IMR-90 (cell line): ENCODE measurements at regions not wholly inside any gene's neighbourhood (a gene's known extent, or its start where the extent isn't known, plus 50 kb on each side); places are given as distances from the start of the nearest gene placed in this dataset.

Experiments
- ATAC-seq: fragments of 200-7000 bp; cut with Tn5 transposase; 2 replicates; pipeline ENCODE4 v1.9.1; 2020; ENCODE audit warnings: low read depth, mild to moderate bottlenecking, moderate library complexity
- BruUV-seq: library from RNA; stranded (reverse); fragments of 400-500 nt; replicated peaks from 2 replicates; lab custom pipeline; 2021; lab: Mats Ljungman, UMichigan
- CTCF ChIA-PET: fragments of 300-600 bp; formaldehyde crosslinking; extraction: SDS; loops from one replicate; lab custom pipeline; 2021; ENCODE audit warnings: antibody characterized with exemption; lab: Yijun Ruan, JAX
- POLR2A ChIA-PET: fragments of 300-600 bp; sonication (Branson Sonifier 250); formaldehyde crosslinking; loops from one replicate; lab custom pipeline; 2022; ENCODE audit warnings: antibody characterized with exemption; ENCODE audit not compliant: unreplicated experiment; lab: Charles Lee
- DNase-seq: peaks from one replicate; pipeline ENCODE4 v3.0.0; 2013
- H2AFZ ChIP-seq: replicated peaks from 2 replicates; pipeline ENCODE3; 2013; ENCODE audit warnings: low read length, mild to moderate bottlenecking; ENCODE audit not compliant: poor library complexity
- H2AK5ac ChIP-seq: 2 replicates; pipeline ENCODE4 v1.6.1; 2013; ENCODE audit warnings: low read depth, low read length, inconsistent platforms
- H2AK9ac ChIP-seq: replicated peaks from 2 replicates; pipeline ENCODE3; 2013; ENCODE audit warnings: mild to moderate bottlenecking, low read depth, low read length, moderate library complexity; ENCODE audit not compliant: poor library complexity
- H2BK120ac ChIP-seq: 2 replicates; pipeline ENCODE4 v1.6.1; 2013; ENCODE audit warnings: low read depth, low read length, inconsistent platforms
- H2BK15ac ChIP-seq: 3 replicates; pipeline ENCODE4 v1.6.1; 2013; ENCODE audit warnings: low read depth, low read length, inconsistent platforms
- H2BK20ac ChIP-seq: 2 replicates; pipeline ENCODE4 v1.6.1; 2013; ENCODE audit warnings: low read depth, mild to moderate bottlenecking, inconsistent platforms, low read length, moderate library complexity
- H2BK5ac ChIP-seq: 2 replicates; pipeline ENCODE4 v1.6.1; 2013; ENCODE audit warnings: mild to moderate bottlenecking, low read depth, low read length, inconsistent platforms; ENCODE audit not compliant: poor library complexity, severe bottlenecking
- H3K14ac ChIP-seq: replicated peaks from 2 replicates; pipeline ENCODE4 v1.6.1; 2013; ENCODE audit warnings: low read depth, low read length, inconsistent platforms
- H3K18ac ChIP-seq: 2 replicates; pipeline ENCODE4 v1.6.1; 2013; ENCODE audit warnings: low read depth, low read length, control low read depth
- H3K23ac ChIP-seq: 2 replicates; pipeline ENCODE4 v1.6.1; 2013; ENCODE audit warnings: low read depth, low read length, inconsistent platforms
- H3K27ac ChIP-seq: 2 replicates; pipeline ENCODE4 v1.5.1; 2013; ENCODE audit warnings: mild to moderate bottlenecking, control low read depth, low read length; ENCODE audit not compliant: insufficient read depth
- H3K27me3 ChIP-seq: 2 replicates; pipeline ENCODE4 v1.6.1; 2013; ENCODE audit warnings: low read length; ENCODE audit not compliant: control insufficient read depth, insufficient read depth
- H3K36me3 ChIP-seq: 2 replicates; pipeline ENCODE4 v1.6.1; 2013; ENCODE audit warnings: low read length, mixed read lengths; ENCODE audit not compliant: control insufficient read depth, insufficient read depth
- H3K4ac ChIP-seq: 2 replicates; pipeline ENCODE4 v1.6.1; 2013; ENCODE audit warnings: low read depth, low read length, inconsistent platforms
- H3K4me1 ChIP-seq: 2 replicates; pipeline ENCODE4 v1.6.1; 2013; ENCODE audit warnings: low read length, mixed read lengths; ENCODE audit not compliant: control insufficient read depth, insufficient read depth
- H3K4me2 ChIP-seq: 2 replicates; pipeline ENCODE4 v1.6.1; 2013; ENCODE audit warnings: low read depth, mild to moderate bottlenecking, control low read depth, low read length, moderate library complexity
- H3K4me3 ChIP-seq: 2 replicates; pipeline ENCODE4 v1.5.1; 2013; ENCODE audit warnings: low read depth, mild to moderate bottlenecking, control low read depth, low read length, moderate library complexity; ENCODE audit not compliant: insufficient read depth
- H3K56ac ChIP-seq: 2 replicates; pipeline ENCODE4 v1.6.1; 2013; ENCODE audit warnings: low read length, inconsistent platforms; ENCODE audit not compliant: insufficient read depth; ENCODE audit errors: extremely low read depth
- H3K79me1 ChIP-seq, 2 experiments: 2 replicates each; pipeline ENCODE4 v1.6.1; 2013; ENCODE audit warnings: low read length in 2 of 2, inconsistent platforms in 1 of 2, low read depth in 1 of 2
- H3K9ac ChIP-seq: 2 replicates; pipeline ENCODE4 v1.6.1; 2013; ENCODE audit warnings: low read depth, low read length, control low read depth
- H3K9me1 ChIP-seq: 2 replicates; pipeline ENCODE4 v1.6.1; 2013; ENCODE audit warnings: low read length, inconsistent platforms; ENCODE audit not compliant: insufficient read depth
- H3K9me3 ChIP-seq: 2 replicates; pipeline ENCODE4 v1.6.1; 2013; ENCODE audit warnings: low read length; ENCODE audit not compliant: control insufficient read depth, insufficient read depth
- H4K20me1 ChIP-seq: 2 replicates; pipeline ENCODE4 v1.6.1; 2013; ENCODE audit warnings: low read length, inconsistent platforms; ENCODE audit not compliant: insufficient read depth
- H4K5ac ChIP-seq: 2 replicates; pipeline ENCODE4 v1.6.1; 2013; ENCODE audit warnings: mild to moderate bottlenecking, low read depth, low read length, control low read depth
- H4K8ac ChIP-seq, 2 experiments: 2 replicates each; pipeline ENCODE4 v1.6.1; 2013; ENCODE audit warnings: low read depth in 2 of 2, low read length in 2 of 2, control low read depth in 1 of 2, inconsistent platforms in 1 of 2
- H4K91ac ChIP-seq: 2 replicates; pipeline ENCODE4 v1.6.1; 2013; ENCODE audit warnings: low read depth, low read length, inconsistent platforms; ENCODE audit not compliant: insufficient read depth
- BHLHE40 ChIP-seq: fragments of 150-350 bp; IDR thresholded peaks from 2 replicates; pipeline ENCODE4 v1.6.1; 2016; ENCODE audit warnings: mild to moderate bottlenecking, low read depth, low read length
- CEBPB ChIP-seq: IDR thresholded peaks from 2 replicates; pipeline ENCODE4 v1.6.1; 2012; ENCODE audit warnings: low read depth, low read length, improper control_type of control experiment
- CHD1 ChIP-seq: IDR thresholded peaks from 2 replicates; pipeline ENCODE4 v1.6.1; 2012; ENCODE audit warnings: low read depth, low read length, improper control_type of control experiment
- FOS ChIP-seq: fragments of 150-350 bp; IDR thresholded peaks from 2 replicates; pipeline ENCODE4 v1.6.1; 2016; ENCODE audit warnings: low read depth, low read length
- MAZ ChIP-seq: IDR thresholded peaks from 2 replicates; pipeline ENCODE4 v1.6.1; 2012; ENCODE audit warnings: low read depth, mild to moderate bottlenecking, low read length, improper control_type of control experiment, moderate library complexity, borderline replicate concordance
- MXI1 ChIP-seq: IDR thresholded peaks from 2 replicates; pipeline ENCODE4 v1.6.1; 2012; ENCODE audit warnings: low read depth, mild to moderate bottlenecking, low read length, moderate library complexity, borderline replicate concordance
- NFE2L2 ChIP-seq: fragments of 150-350 bp; IDR thresholded peaks from 2 replicates; pipeline ENCODE4 v1.6.1; 2016; ENCODE audit warnings: low read depth, mild to moderate bottlenecking, low read length
- POLR2A ChIP-seq: IDR thresholded peaks from 2 replicates; pipeline ENCODE4 v1.6.1; 2012; ENCODE audit warnings: mild to moderate bottlenecking, low read depth, low read length
- RAD21 ChIP-seq: IDR thresholded peaks from 2 replicates; pipeline ENCODE4 v1.6.1; 2012; ENCODE audit warnings: low read length, improper control_type of control experiment
- RFX5 ChIP-seq: IDR thresholded peaks from 2 replicates; pipeline ENCODE4 v1.8.0; 2012; ENCODE audit warnings: low read depth, mild to moderate bottlenecking, low read length, moderate library complexity
- SMC3 ChIP-seq: fragments of 150-350 bp; IDR thresholded peaks from 2 replicates; pipeline ENCODE4 v1.6.1; 2016; ENCODE audit warnings: low read depth, mild to moderate bottlenecking, antibody characterized with exemption, low read length, moderate library complexity
- WGBS, 2 experiments: methylation state at CpG; one replicate each; pipeline versions ENCODE4 v1.1.5 to v1.1.7; 2013; ENCODE audit warnings: missing lambda C conversion rate in 2 of 2; ENCODE audit not compliant: insufficient read length in 1 of 2; ENCODE audit errors: extremely low coverage in 2 of 2; 5-methylcytosine and 5-hydroxymethylcytosine counted together
- dilution Hi-C: fragments of 300-500 bp; cut with HindIII; formaldehyde crosslinking; loops from one replicate; pipeline ENCODE4 v1.14.3; 2018; ENCODE audit warnings: low sequenced_read_pairs; ENCODE audit not compliant: unreplicated experiment
- in situ Hi-C: fragments of 300-500 bp; cut with MboI; formaldehyde crosslinking; loops from 3 replicates; pipeline ENCODE4 v1.14.3; 2019; ENCODE audit warnings: low sequenced_read_pairs, inconsistent platforms, mixed read lengths
- intact Hi-C: fragments of 100-400 bp; cut with micrococcal nuclease; formaldehyde crosslinking; loops from 2 replicates; pipeline ENCODE4 v1.10.0; 2022
- TF ChIP-seq, protein P1 (sequence below): fragments of 150-350 bp; IDR thresholded peaks from 2 replicates; pipeline ENCODE4 v1.6.1; 2016; ENCODE audit warnings: low read depth, mild to moderate bottlenecking, low read length, moderate library complexity, borderline replicate concordance

DNA sequence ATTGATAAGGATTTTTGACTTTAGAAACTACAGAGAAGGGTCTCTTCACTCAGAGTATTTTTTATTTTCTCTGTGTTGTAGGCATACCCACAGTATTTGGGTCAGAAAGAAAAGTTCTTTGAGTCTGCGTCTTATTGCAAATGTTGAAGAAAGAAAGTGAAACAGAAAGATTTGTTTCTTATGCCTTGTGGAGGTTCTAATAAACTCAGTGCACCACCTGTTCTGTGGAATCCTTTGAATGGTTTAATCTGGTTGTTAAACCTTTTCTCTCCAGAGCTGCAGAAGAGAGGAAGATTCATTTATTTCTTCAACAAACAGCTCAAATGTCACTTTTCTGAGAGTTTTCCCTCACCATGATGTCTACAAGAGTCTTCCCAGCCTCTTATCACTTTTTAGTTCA lies 146.6 kb upstream of the PLEKHG7 start:
- DNase-seq, result no peak
- no peak for ATAC-seq
- POLR2A ChIA-PET, result no interaction called here
- H3K4me3 ChIP-seq, result no peak overlapping the region
- dilution Hi-C loops, result no loop called here
- H3K56ac ChIP-seq, result no peak overlapping the region
- no peak overlapping the region for H2AK9ac ChIP-seq
- no peak overlapping the region for H2BK5ac ChIP-seq
- no peak overlapping the region for H3K4ac ChIP-seq
- CTCF ChIA-PET, result no interaction called here
- H2AFZ ChIP-seq, result no peak overlapping the region
- no peak overlapping the region for H3K9ac ChIP-seq
- H2AK5ac ChIP-seq, result no peak overlapping the region
- no CpG with 5 or more reads among the region's 1 CpG for WGBS, 2 experiments
- H3K9me1 ChIP-seq, result peaks cover 4% of the 10 kb centered on the region; the same call in 1 of the 2 replicates
- BruUV-seq, result no TSS peak
- intact Hi-C loops, result no loop called here
- no peaks in the 10 kb centered on the region for H3K36me3 ChIP-seq
- H3K27ac ChIP-seq, result no peak overlapping the region
- H3K9me3 ChIP-seq, result no peaks in the 10 kb centered on the region
- no peaks in the 10 kb centered on the region for H3K27me3 ChIP-seq
- H2BK15ac ChIP-seq, result no peak overlapping the region
- no peak for TF ChIP-seq CHD1
- no peak for TF ChIP-seq FOS
- no peak for TF ChIP-seq NFE2L2
- no peak for TF ChIP-seq BHLHE40
- TF ChIP-seq RAD21, result no peak
- no peak for TF ChIP-seq MXI1
- no peak for TF ChIP-seq CEBPB
- no peak for TF ChIP-seq SMC3
- no peak for TF ChIP-seq MAZ
- TF ChIP-seq, protein P1, sequence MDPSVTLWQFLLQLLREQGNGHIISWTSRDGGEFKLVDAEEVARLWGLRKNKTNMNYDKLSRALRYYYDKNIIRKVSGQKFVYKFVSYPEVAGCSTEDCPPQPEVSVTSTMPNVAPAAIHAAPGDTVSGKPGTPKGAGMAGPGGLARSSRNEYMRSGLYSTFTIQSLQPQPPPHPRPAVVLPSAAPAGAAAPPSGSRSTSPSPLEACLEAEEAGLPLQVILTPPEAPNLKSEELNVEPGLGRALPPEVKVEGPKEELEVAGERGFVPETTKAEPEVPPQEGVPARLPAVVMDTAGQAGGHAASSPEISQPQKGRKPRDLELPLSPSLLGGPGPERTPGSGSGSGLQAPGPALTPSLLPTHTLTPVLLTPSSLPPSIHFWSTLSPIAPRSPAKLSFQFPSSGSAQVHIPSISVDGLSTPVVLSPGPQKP, result no peak
- TF ChIP-seq RFX5, result no peak
- no peak for TF ChIP-seq POLR2A
- no peak overlapping the region for H2BK20ac ChIP-seq
- no peak overlapping the region for H3K18ac ChIP-seq
- in situ Hi-C loops, result no loop called here
- H3K14ac ChIP-seq, result no peak overlapping the region
- no peaks in the 10 kb centered on the region for H4K20me1 ChIP-seq
- no peak overlapping the region for H2BK120ac ChIP-seq
- no peak overlapping the region for H3K4me2 ChIP-seq
- H4K8ac ChIP-seq, result no peak overlapping the region
- no peak overlapping the region for H4K91ac ChIP-seq
- no peak overlapping the region for H3K23ac ChIP-seq
- peaks cover 6% of the 10 kb centered on the region for H3K4me1 ChIP-seq
- no peaks in the 10 kb centered on the region for H3K79me1 ChIP-seq
- H4K5ac ChIP-seq, result no peak overlapping the region
